ENCODE measurements at regions not wholly inside any gene's neighbourhood (a gene's known extent, or its start where the extent isn't known, plus 50 kb on each side); places are given as distances from the start of the nearest gene placed in this dataset.

DNA sequence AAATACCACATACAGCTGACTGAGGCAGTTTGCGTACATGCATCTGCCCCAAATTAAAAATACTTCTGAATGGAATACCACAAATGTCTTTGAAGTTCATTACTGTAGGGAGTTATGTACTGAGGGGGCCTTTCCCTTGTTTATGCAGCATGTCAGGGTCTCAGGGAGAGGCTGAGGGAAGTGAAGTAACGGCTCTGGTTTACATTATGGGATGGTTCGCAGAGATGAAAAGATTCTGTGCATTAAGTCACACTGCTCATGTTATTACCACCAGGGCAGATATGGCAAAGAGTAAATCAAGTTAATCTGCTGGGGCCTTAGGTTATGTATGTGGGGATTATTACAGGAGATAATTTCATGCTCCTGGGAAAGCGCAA lies 385.9 kb upstream of the RND3 start:
- Histone ChIP-seq H3K27me3 (no peaks in the 10 kb centered on the region), H3K36me3 (no peaks in the 10 kb centered on the region), H3K27ac (no peak overlapping the region), H3K9me3 (no peaks in the 10 kb centered on the region), H3K4me1 (no peaks in the 10 kb centered on the region), H3K4me3 (no peak overlapping the region)
- no peak for DNase-seq
- TF ChIP-seq CTCF (IDR thresholded peaks at IDR 0.05) = no peak
- no peak for TF ChIP-seq POLR2A (IDR thresholded peaks at IDR 0.05)

- no peaks in the 10 kb centered on the region for H3K27me3 ChIP-seq
- TF ChIP-seq CTCF (IDR thresholded peaks at IDR 0.05) = no peak
- TF ChIP-seq POLR2A (IDR thresholded peaks at IDR 0.05) = no peak
Measured at GRCh38 chr2:150872756-150873395, 385.4 kb upstream of the RND3 start.

DNA sequence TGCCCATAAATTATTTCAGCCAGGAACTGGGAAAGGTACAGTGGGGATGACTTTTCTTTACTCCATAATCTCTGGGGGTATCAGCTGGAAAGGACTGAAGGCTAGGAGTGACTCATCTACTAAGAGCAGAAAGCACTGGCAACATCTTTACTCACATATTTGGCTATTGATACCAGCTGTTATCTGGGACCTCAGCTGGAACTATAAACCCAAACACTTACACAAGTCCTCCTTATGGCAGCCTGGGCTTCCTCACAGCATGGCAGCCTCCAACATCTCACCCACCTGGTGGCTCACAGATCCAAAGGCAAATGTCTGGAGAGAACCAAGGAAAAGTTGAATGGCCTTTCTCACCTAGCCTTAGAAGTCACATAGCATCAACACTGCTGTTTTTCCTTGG lies 379.0 kb upstream of the RND3 start:
- Histone ChIP-seq H3K9me3 (no peaks in the 10 kb centered on the region), H3K36me3 (no peaks in the 10 kb centered on the region), H3K4me3 (no peak overlapping the region), H3K4me1 (no peaks in the 10 kb centered on the region), H3K27ac (no peak overlapping the region), H3K27me3 (no peaks in the 10 kb centered on the region)
- no peak for TF ChIP-seq POLR2A (IDR thresholded peaks at IDR 0.05)
- TF ChIP-seq CTCF (IDR thresholded peaks at IDR 0.05) = no peak
- no peak for DNase-seq

More at GRCh38 chr2:150872756-150873395, 385.4 kb upstream of the RND3 start:
- no peaks in the 10 kb centered on the region for H3K4me1 ChIP-seq
- no peaks in the 10 kb centered on the region for H3K36me3 ChIP-seq
- H3K4me3 ChIP-seq = no peak overlapping the region
- no peak overlapping the region for H3K27ac ChIP-seq
- no peaks in the 10 kb centered on the region for H3K9me3 ChIP-seq
- no peak for DNase-seq

- Histone ChIP-seq H3K27ac (no peak overlapping the region), H3K9me3 (no peaks in the 10 kb centered on the region), H3K4me3 (no peak overlapping the region), H3K4me1 (no peaks in the 10 kb centered on the region), H3K27me3 (no peaks in the 10 kb centered on the region), H3K36me3 (no peaks in the 10 kb centered on the region)
- no peak for DNase-seq
- TF ChIP-seq CTCF (IDR thresholded peaks at IDR 0.05) (no peak), POLR2A (IDR thresholded peaks at IDR 0.05) (no peak)
Measured at GRCh38 chr2:150863691-150864090, 376.2 kb upstream of the RND3 start.

GRCh38 chr2:150860301-150860700 lies 372.8 kb upstream of the RND3 start:
- Histone ChIP-seq H3K4me3 (no peak overlapping the region), H3K9me3 (no peaks in the 10 kb centered on the region), H3K27ac (no peak overlapping the region), H3K4me1 (no peaks in the 10 kb centered on the region), H3K36me3 (no peaks in the 10 kb centered on the region), H3K27me3 (no peaks in the 10 kb centered on the region)
- TF ChIP-seq CTCF (IDR thresholded peaks at IDR 0.05) = no peak
- no peak for TF ChIP-seq POLR2A (IDR thresholded peaks at IDR 0.05)
- no peak for DNase-seq

DNA sequence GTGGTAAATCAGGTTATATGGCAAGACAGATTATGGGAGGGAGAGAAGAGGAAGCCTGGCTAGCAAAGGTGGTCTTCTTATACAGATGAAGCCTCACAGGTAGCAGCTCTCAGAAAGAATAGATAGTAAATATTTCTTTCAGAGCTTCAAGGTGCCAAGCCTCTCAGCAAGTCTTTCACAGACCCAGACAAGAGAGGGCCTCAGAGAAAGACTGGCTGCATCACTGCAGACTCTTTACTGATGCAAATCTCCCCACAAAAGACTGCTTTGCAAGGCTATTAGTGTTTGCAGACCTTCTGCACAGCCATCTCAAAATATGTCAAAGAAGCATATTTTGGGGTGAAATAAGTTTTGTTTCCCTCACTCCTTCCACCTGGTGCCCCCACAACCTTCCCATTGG lies 372.4 kb upstream of the RND3 start:
- Histone ChIP-seq H3K4me3 (no peak overlapping the region), H3K27me3 (no peaks in the 10 kb centered on the region), H3K27ac (no peak overlapping the region), H3K4me1 (no peaks in the 10 kb centered on the region), H3K9me3 (no peaks in the 10 kb centered on the region), H3K36me3 (no peaks in the 10 kb centered on the region)
- no peak for DNase-seq
- TF ChIP-seq POLR2A (IDR thresholded peaks at IDR 0.05) (no peak), CTCF (IDR thresholded peaks at IDR 0.05) (no peak)
